SH-SY5Y (cell line): ENCODE measurements at regions not wholly inside any gene's neighbourhood (a gene's known extent, or its start where the extent isn't known, plus 50 kb on each side); places are given as distances from the start of the nearest gene placed in this dataset.
A peak's percentile ranks its signal among the peaks of the same experiment; 100 is the strongest.

Experiments
- GATA2 ChIP-seq: IDR thresholded peaks from 2 replicates; pipeline ENCODE4 v1.6.1; 2011; ENCODE audit warnings: mild to moderate bottlenecking, low read depth, low read length
- GATA3 ChIP-seq: IDR thresholded peaks from 2 replicates; pipeline ENCODE4 v1.6.1; 2011; ENCODE audit warnings: low read depth, mild to moderate bottlenecking, low read length, moderate library complexity

DNA sequence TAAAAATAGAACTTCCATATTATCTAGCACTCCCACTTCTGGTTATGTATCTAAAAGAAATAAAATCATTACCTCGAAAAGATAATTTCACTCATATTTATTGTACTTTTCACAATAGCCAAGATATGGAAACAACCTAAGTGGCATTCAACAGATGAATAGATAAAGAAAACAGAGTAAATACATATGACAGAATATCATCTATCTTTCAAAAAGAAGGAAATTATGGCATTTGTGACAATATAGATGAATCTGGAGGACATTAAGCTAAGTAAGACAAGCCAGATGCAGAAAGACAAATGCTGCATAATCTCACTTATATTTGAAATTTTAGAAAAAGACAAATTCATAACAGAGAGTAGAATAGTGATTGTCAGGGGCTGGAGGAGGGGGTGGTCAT, 590.0 kb upstream of the ANO3 start:
- TF ChIP-seq GATA3 (peak; percentile 66; the same call in 1 of the 2 replicates), GATA2 (no peak)
